Caco-2 (cell line): ENCODE measurements at regions not wholly inside any gene's neighbourhood (a gene's known extent, or its start where the extent isn't known, plus 50 kb on each side); places are given as distances from the start of the nearest gene placed in this dataset.

ENCODE experiments used
- BruUV-seq: library from RNA; stranded (reverse); fragments of 400-500 nt; replicated peaks from 2 replicates; lab custom pipeline; 2021; lab: Mats Ljungman, UMichigan
- CTCF ChIA-PET: fragments of 300-600 bp; sonication (Branson Sonifier 250); formaldehyde crosslinking; loops from one replicate; lab custom pipeline; 2022; ENCODE audit warnings: antibody characterized with exemption; lab: Charles Lee
- POLR2A ChIA-PET: fragments of 300-600 bp; sonication (Branson Sonifier 250); formaldehyde crosslinking; loops from one replicate; lab custom pipeline; 2022; ENCODE audit warnings: antibody characterized with exemption; lab: Charles Lee
- DNase-seq, 2 experiments: peaks; one replicate each; pipeline versions ENCODE4 v3.0.0 to v3.0.0-alpha.2; 2020 to 2022
- H3K27me3 ChIP-seq: replicated peaks from 2 replicates; pipeline ENCODE4 v1.6.0; 2011; ENCODE audit warnings: low read length; ENCODE audit not compliant: control insufficient read depth, insufficient read depth
- H3K36me3 ChIP-seq: 2 replicates; pipeline ENCODE4 v1.5.1; 2011; ENCODE audit warnings: low read length; ENCODE audit not compliant: control insufficient read depth, insufficient read depth
- H3K4me1 ChIP-seq: fragments of 250-450 bp; sonication (Bioruptor Pico); 2 replicates; pipeline ENCODE4 v1.5.1; 2020; ENCODE audit warnings: mild to moderate bottlenecking
- H3K4me3 ChIP-seq: 2 replicates; pipeline ENCODE4 v1.5.1; 2011; ENCODE audit warnings: low read depth, mild to moderate bottlenecking, control low read depth, low read length
- H3K9me3 ChIP-seq: fragments of 250-450 bp; sonication (Bioruptor Pico); 2 replicates; pipeline ENCODE4 v1.5.1; 2020; ENCODE audit warnings: mild to moderate bottlenecking, moderate library complexity
- H3K27ac Mint-ChIP-seq: one replicate; pipeline ENCODE4 v1.8.0; 2022; ENCODE audit warnings: mixed read lengths; ENCODE audit not compliant: unreplicated experiment
- H3K27me3 Mint-ChIP-seq: one replicate; pipeline ENCODE4 v1.8.0; 2022; ENCODE audit warnings: mixed read lengths; ENCODE audit not compliant: insufficient read depth, unreplicated experiment
- H3K36me3 Mint-ChIP-seq: one replicate; pipeline ENCODE4 v1.8.0; 2022; ENCODE audit warnings: mild to moderate bottlenecking, mixed read lengths; ENCODE audit not compliant: insufficient read depth, unreplicated experiment
- H3K4me1 Mint-ChIP-seq: one replicate; pipeline ENCODE4 v1.8.0; 2022; ENCODE audit warnings: low read depth, mixed read lengths; ENCODE audit not compliant: unreplicated experiment
- H3K4me3 Mint-ChIP-seq: one replicate; pipeline ENCODE4 v1.8.0; 2022; ENCODE audit warnings: mild to moderate bottlenecking, moderate library complexity, mixed read lengths; ENCODE audit not compliant: unreplicated experiment
- H3K9me3 Mint-ChIP-seq: one replicate; pipeline ENCODE4 v1.8.0; 2022; ENCODE audit warnings: mixed read lengths; ENCODE audit not compliant: unreplicated experiment
- CTCF ChIP-seq, 2 experiments: fragments of 200-600 bp in 1 of 2; IDR thresholded peaks; 1 replicate in 1 of 2; 2 replicates in 1 of 2; pipeline versions ENCODE4 v1.5.1 to v1.8.0; 2011 to 2022; ENCODE audit warnings: antibody characterized with exemption in 1 of 2, control low read depth in 1 of 2, inconsistent platforms in 1 of 2, low read depth in 1 of 2, low read length in 1 of 2, mild to moderate bottlenecking in 1 of 2, moderate library complexity in 1 of 2; ENCODE audit not compliant: insufficient read depth in 1 of 2, severe bottlenecking in 1 of 2, unreplicated experiment in 1 of 2
- intact Hi-C: fragments of 100-400 bp; cut with micrococcal nuclease; formaldehyde crosslinking; loops from one replicate; pipeline ENCODE4 v1.10.0; 2022; ENCODE audit not compliant: unreplicated experiment

GRCh38 chr5:28014779-28015178 lies 976.4 kb upstream of the CDH9 start:
- Histone ChIP-seq H3K4me3 (no peak overlapping the region), H3K36me3 (no peaks in the 10 kb centered on the region), H3K4me1 (no peaks in the 10 kb centered on the region), H3K9me3 (peaks cover 32% of the 10 kb centered on the region), H3K27me3 (no peaks in the 10 kb centered on the region)
- no peak for TF ChIP-seq CTCF (IDR thresholded peaks at IDR 0.05; ENCODE audit: insufficient read depth in 1 of 2, low read depth in 1 of 2, low read length in 1 of 2, severe bottlenecking in 1 of 2, unreplicated experiment in 1 of 2)
- Mint-ChIP-seq H3K4me3 (no peak overlapping the region), H3K36me3 (no peaks in the 10 kb centered on the region), H3K27ac (no peak overlapping the region), H3K27me3 (no peaks in the 10 kb centered on the region), H3K4me1 (no peaks in the 10 kb centered on the region), H3K9me3 (peaks cover 56% of the 10 kb centered on the region)
- ChIA-PET CTCF (no interaction called here), POLR2A (no interaction called here)
- BruUV-seq: no TSS peak
- intact Hi-C loops: no loop called here
- peak in 1 of 2 experiments; percentile 4 for DNase-seq

- Histone ChIP-seq H3K36me3 (no peaks in the 10 kb centered on the region), H3K27me3 (no peaks in the 10 kb centered on the region), H3K4me3 (no peak overlapping the region), H3K9me3 (peaks cover 32% of the 10 kb centered on the region), H3K4me1 (no peaks in the 10 kb centered on the region)
- intact Hi-C loops: no loop called here
- Mint-ChIP-seq H3K4me3 (no peak overlapping the region), H3K27me3 (no peaks in the 10 kb centered on the region), H3K36me3 (no peaks in the 10 kb centered on the region), H3K9me3 (peaks cover 55% of the 10 kb centered on the region), H3K4me1 (no peaks in the 10 kb centered on the region), H3K27ac (no peak overlapping the region)
- no peak for DNase-seq
- POLR2A ChIA-PET: no interaction called here
- BruUV-seq: no TSS peak
- TF ChIP-seq CTCF (IDR thresholded peaks at IDR 0.05; ENCODE audit: insufficient read depth in 1 of 2, low read depth in 1 of 2, low read length in 1 of 2, severe bottlenecking in 1 of 2, unreplicated experiment in 1 of 2): no peak
- CTCF ChIA-PET: no interaction called here
Measured at GRCh38 chr5:28012538-28012937, 974.2 kb upstream of the CDH9 start.

- H3K36me3 Mint-ChIP-seq: no peaks in the 10 kb centered on the region
- no peak overlapping the region for H3K4me3 Mint-ChIP-seq
- Histone ChIP-seq H3K36me3 (no peaks in the 10 kb centered on the region), H3K9me3 (peaks cover 27% of the 10 kb centered on the region), H3K27me3 (no peaks in the 10 kb centered on the region), H3K4me1 (no peaks in the 10 kb centered on the region), H3K4me3 (no peak overlapping the region)
- no peak for TF ChIP-seq CTCF (IDR thresholded peaks at IDR 0.05; ENCODE audit: insufficient read depth in 1 of 2, low read depth in 1 of 2, low read length in 1 of 2, severe bottlenecking in 1 of 2, unreplicated experiment in 1 of 2)
- no peak overlapping the region for H3K27ac Mint-ChIP-seq
- intact Hi-C loops: no loop called here
- no peaks in the 10 kb centered on the region for H3K4me1 Mint-ChIP-seq
- H3K9me3 Mint-ChIP-seq: peaks cover 36% of the 10 kb centered on the region
- no peak for DNase-seq
- H3K27me3 Mint-ChIP-seq: no peaks in the 10 kb centered on the region
- no TSS peak for BruUV-seq
- POLR2A ChIA-PET: no interaction called here
- CTCF ChIA-PET: no interaction called here
Measured at GRCh38 chr5:28009576-28009975, 971.2 kb upstream of the CDH9 start.
